MM.1S (cell line): ENCODE measurements at regions not wholly inside any gene's neighbourhood (a gene's known extent, or its start where the extent isn't known, plus 50 kb on each side); places are given as distances from the start of the nearest gene placed in this dataset.

Source experiments
- DNase-seq: peaks from one replicate; pipeline ENCODE4 v3.0.0-alpha.2; 2015
- H2AFZ ChIP-seq: fragments of 300-600 bp; sonication (generic); 2 replicates; pipeline ENCODE4 v1.6.0; 2016; ENCODE audit warnings: antibody characterized with exemption, low read length
- H3F3A ChIP-seq: fragments of 300-600 bp; sonication (generic); 2 replicates; pipeline ENCODE4 v1.6.1; 2016; ENCODE audit warnings: mild to moderate bottlenecking, antibody characterized with exemption, low read length, moderate library complexity, mixed read lengths; ENCODE audit not compliant: insufficient read depth
- H3K27ac ChIP-seq: fragments of 300-600 bp; sonication (generic); 2 replicates; pipeline ENCODE4 v1.5.1; 2016; ENCODE audit warnings: mild to moderate bottlenecking, low read length
- H3K27me3 ChIP-seq: fragments of 300-600 bp; sonication (generic); replicated peaks from 2 replicates; pipeline ENCODE4 v1.6.0; 2016; ENCODE audit warnings: low read length; ENCODE audit not compliant: insufficient read depth
- H3K36me3 ChIP-seq: fragments of 300-600 bp; sonication (generic); replicated peaks from 2 replicates; pipeline ENCODE4 v1.6.1; 2016; ENCODE audit warnings: mild to moderate bottlenecking, low read length, mixed read lengths; ENCODE audit not compliant: insufficient read depth
- H3K4me1 ChIP-seq: fragments of 300-600 bp; sonication (generic); 2 replicates; pipeline ENCODE4 v1.6.1; 2016; ENCODE audit warnings: low read length, mixed read lengths
- H3K4me2 ChIP-seq: fragments of 300-600 bp; sonication (generic); 2 replicates; pipeline ENCODE4 v1.6.0; 2016; ENCODE audit warnings: low read depth, low read length
- H3K4me3 ChIP-seq: fragments of 300-600 bp; sonication (generic); 2 replicates; pipeline ENCODE4 v1.5.1; 2016; ENCODE audit warnings: low read length, mixed read lengths
- H3K79me2 ChIP-seq: fragments of 300-600 bp; sonication (generic); 2 replicates; pipeline ENCODE4 v1.6.1; 2016; ENCODE audit warnings: mixed run types, low read length, mixed read lengths
- H3K9ac ChIP-seq: fragments of 300-600 bp; sonication (generic); 2 replicates; pipeline ENCODE4 v1.6.1; 2016; ENCODE audit warnings: low read length, mixed read lengths
- H3K9me2 ChIP-seq: fragments of 300-600 bp; sonication (generic); replicated peaks from 2 replicates; pipeline ENCODE4 v1.6.1; 2016; ENCODE audit warnings: mild to moderate bottlenecking, low read length, mixed read lengths; ENCODE audit not compliant: insufficient read depth
- H3K9me3 ChIP-seq: fragments of 300-600 bp; sonication (generic); replicated peaks from 2 replicates; pipeline ENCODE4 v1.6.1; 2016; ENCODE audit warnings: mild to moderate bottlenecking, low read length, mixed read lengths; ENCODE audit not compliant: insufficient read depth
- H4K20me1 ChIP-seq: fragments of 300-600 bp; sonication (generic); 2 replicates; pipeline ENCODE4 v1.6.1; 2016; ENCODE audit warnings: mild to moderate bottlenecking, low read length, moderate library complexity, mixed read lengths; ENCODE audit not compliant: insufficient read depth
- CTCF ChIP-seq: fragments of 300-600 bp; sonication (generic); IDR thresholded peaks from 2 replicates; pipeline ENCODE4 v1.5.1; 2016; ENCODE audit warnings: antibody characterized with exemption, low read length, mixed read lengths
- EZH2 ChIP-seq: fragments of 300-600 bp; sonication (generic); optimal IDR thresholded peaks from 2 replicates; pipeline ENCODE3; 2017; ENCODE audit warnings: low read depth, mild to moderate bottlenecking, antibody characterized with exemption, low read length, mixed read lengths
- EZH2phosphoT487 ChIP-seq: fragments of 300-600 bp; sonication (generic); IDR thresholded peaks from 2 replicates; pipeline ENCODE4 v1.6.1; 2018; ENCODE audit warnings: antibody characterized with exemption, low read length

- Histone ChIP-seq H3K27me3 (peaks cover 18% of the 10 kb centered on the region), H3K9me2 (no peaks in the 10 kb centered on the region), H3K79me2 (no peaks in the 10 kb centered on the region), H2AFZ (no peak overlapping the region), H4K20me1 (no peaks in the 10 kb centered on the region), H3K9ac (no peak overlapping the region), H3K4me2 (no peak overlapping the region), H3K4me1 (no peaks in the 10 kb centered on the region), H3K4me3 (no peak overlapping the region), H3K9me3 (no peaks in the 10 kb centered on the region), H3K27ac (no peak overlapping the region), H3F3A (no peaks in the 10 kb centered on the region), H3K36me3 (no peaks in the 10 kb centered on the region)
- DNase-seq = no peak
- TF ChIP-seq EZH2phosphoT487 (no peak), EZH2 (no peak), CTCF (no peak)
Observed at GRCh38 chr20:57066126-57066900, 200.1 kb downstream of the BMP7 start.

GRCh38 chr20:57069442-57069841 is 197.0 kb downstream of the BMP7 start:
- no peaks in the 10 kb centered on the region for H3K36me3 ChIP-seq
- TF ChIP-seq CTCF = no peak
- TF ChIP-seq EZH2phosphoT487 = no peak
- no peak for TF ChIP-seq EZH2
- no peak for DNase-seq
- no peaks in the 10 kb centered on the region for H4K20me1 ChIP-seq
- H3K9me2 ChIP-seq = no peaks in the 10 kb centered on the region
- peaks cover 34% of the 10 kb centered on the region for H3K27me3 ChIP-seq
- H3K4me1 ChIP-seq = no peaks in the 10 kb centered on the region
- H3K79me2 ChIP-seq = no peaks in the 10 kb centered on the region
- H3F3A ChIP-seq = no peaks in the 10 kb centered on the region
- no peak overlapping the region for H3K4me2 ChIP-seq
- H3K9me3 ChIP-seq = no peaks in the 10 kb centered on the region
- H3K4me3 ChIP-seq = no peak overlapping the region
- no peak overlapping the region for H3K27ac ChIP-seq
- no peak overlapping the region for H2AFZ ChIP-seq
- H3K9ac ChIP-seq = no peak overlapping the region

DNA sequence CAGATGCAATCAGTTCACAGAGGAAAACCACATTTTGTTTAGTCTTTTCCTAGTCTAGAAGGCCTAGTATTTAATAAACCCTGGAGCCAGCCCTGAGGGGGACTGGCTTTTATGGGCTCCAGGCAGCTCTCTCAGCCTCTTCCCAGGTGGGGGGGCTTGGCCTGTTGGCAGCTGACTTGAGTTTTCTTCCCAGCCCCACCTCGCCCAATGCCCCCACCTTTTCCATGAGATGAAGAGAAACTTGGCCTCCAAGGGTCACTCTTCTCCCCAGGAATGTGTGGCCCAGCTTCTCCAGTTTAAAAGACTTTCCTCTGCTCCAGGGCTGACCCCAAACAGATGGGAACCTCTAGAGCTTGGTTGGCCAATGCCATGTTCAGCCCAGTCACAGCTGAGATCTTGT is 196.1 kb downstream of the BMP7 start:
- Histone ChIP-seq H3K27me3 (peaks cover 39% of the 10 kb centered on the region), H3K79me2 (no peaks in the 10 kb centered on the region), H3F3A (no peaks in the 10 kb centered on the region), H3K4me1 (no peaks in the 10 kb centered on the region), H3K9ac (no peak overlapping the region), H3K4me3 (no peak overlapping the region), H3K9me2 (no peaks in the 10 kb centered on the region), H3K9me3 (no peaks in the 10 kb centered on the region), H3K36me3 (no peaks in the 10 kb centered on the region), H2AFZ (no peak overlapping the region), H4K20me1 (no peaks in the 10 kb centered on the region), H3K4me2 (no peak overlapping the region), H3K27ac (no peak overlapping the region)
- no peak for TF ChIP-seq EZH2phosphoT487
- no peak for TF ChIP-seq CTCF
- no peak for TF ChIP-seq EZH2
- DNase-seq = no peak
